K562 (cell line): ENCODE measurements at regions not wholly inside any gene's neighbourhood (a gene's known extent, or its start where the extent isn't known, plus 50 kb on each side); places are given as distances from the start of the nearest gene placed in this dataset.

Source experiments
- ATAC-seq: fragments of 200-7000 bp; cut with Tn5 transposase; 3 replicates; pipeline ENCODE4 v1.9.1; 2020; ENCODE audit warnings: moderate library complexity
- BruUV-seq: library from RNA; stranded (reverse); fragments of 400-500 nt; replicated peaks from 2 replicates; lab custom pipeline; 2021; lab: Mats Ljungman, UMichigan
- CTCF ChIA-PET: fragments of 300-600 bp; formaldehyde crosslinking; extraction: SDS; loops from one replicate; lab custom pipeline; 2021; ENCODE audit warnings: low intra/inter-chr PET ratio; lab: Yijun Ruan, JAX
- POLR2A ChIA-PET: fragments of 300-600, 350-650 bp; sonication (Branson Sonifier 250); formaldehyde crosslinking; extraction: SDS; loops from one replicate; lab custom pipeline; 2021; ENCODE audit warnings: antibody characterized with exemption, inconsistent platforms; lab: Yijun Ruan, JAX
- DNase-seq, 4 experiments: peaks; one replicate each; pipeline versions ENCODE4 v3.0.0 to v3.0.0-alpha.2; 2011 to 2018; ENCODE audit warnings: low spot score in 3 of 4, mixed read lengths in 3 of 4; ENCODE audit errors: extremely low read depth in 1 of 4
- FAIRE-seq: peaks from 2 replicates; lab custom pipeline; 2011; peaks lifted over from hg19 to GRCh38; lab: Jason Lieb, UNC
- H2AFZ ChIP-seq: 2 replicates; pipeline ENCODE4 v1.6.0; 2011; ENCODE audit warnings: low read depth, low read length, control low read depth, inconsistent platforms
- H3K27ac ChIP-seq: fragments of 200-600 bp; 3 replicates; pipeline ENCODE4 v1.8.0; 2011; ENCODE audit warnings: low read depth, mild to moderate bottlenecking, control low read depth, inconsistent platforms, low read length, moderate library complexity, mixed read lengths; ENCODE audit errors: extremely low read depth
- H3K27me3 ChIP-seq, 2 experiments: fragments of 300-600 bp in 1 of 2; 2 replicates in 1 of 2; 3 replicates in 1 of 2; pipeline versions ENCODE4 v1.6.0 to v1.8.0; 2011; ENCODE audit warnings: inconsistent platforms in 2 of 2, low read length in 2 of 2, mild to moderate bottlenecking in 1 of 2, mixed read lengths in 1 of 2, moderate library complexity in 1 of 2; ENCODE audit not compliant: control insufficient read depth in 2 of 2, insufficient read depth in 2 of 2
- H3K36me3 ChIP-seq: fragments of 300-600 bp; 3 replicates; pipeline ENCODE4 v1.8.0; 2011; ENCODE audit warnings: mild to moderate bottlenecking, low read length, inconsistent platforms; ENCODE audit not compliant: control insufficient read depth, insufficient read depth
- H3K4me1 ChIP-seq, 2 experiments: fragments of 200-600 bp in 1 of 2; replicated peaks in 1 of 2; 2 replicates in 1 of 2; 3 replicates in 1 of 2; pipeline versions ENCODE4 v1.5.1 to v1.8.0; 2011; ENCODE audit warnings: inconsistent platforms in 2 of 2, low read length in 2 of 2, mild to moderate bottlenecking in 1 of 2, mixed read lengths in 1 of 2, moderate library complexity in 1 of 2; ENCODE audit not compliant: control insufficient read depth in 2 of 2, insufficient read depth in 2 of 2
- H3K4me2 ChIP-seq: 2 replicates; pipeline ENCODE4 v1.6.1; 2011; ENCODE audit warnings: low read length, control low read depth, inconsistent platforms, mixed read lengths; ENCODE audit not compliant: insufficient read depth
- H3K4me3 ChIP-seq: fragments of 200-600 bp; sonication (generic), shearing (Covaris generic); 2 replicates; pipeline ENCODE4 v1.5.1; 2016; ENCODE audit warnings: control low read depth, inconsistent platforms
- H3K79me2 ChIP-seq: fragments of 200-600 bp; 3 replicates; pipeline ENCODE4 v1.8.0; 2011; ENCODE audit warnings: low read length, inconsistent platforms; ENCODE audit not compliant: control insufficient read depth, insufficient read depth
- H3K9ac ChIP-seq, 2 experiments: 2 replicates each; pipeline versions ENCODE4 v1.6.0 to v1.6.1; 2011; ENCODE audit warnings: low read depth in 2 of 2, low read length in 2 of 2, control low read depth in 1 of 2, inconsistent platforms in 1 of 2, mild to moderate bottlenecking in 1 of 2, mixed read lengths in 1 of 2; ENCODE audit not compliant: insufficient read depth in 1 of 2
- H3K9me1 ChIP-seq: one replicate; pipeline ENCODE4 v1.6.0; 2011; ENCODE audit warnings: inconsistent platforms, mild to moderate bottlenecking, low read length, moderate library complexity; ENCODE audit not compliant: control insufficient read depth, insufficient read depth
- H3K9me3 ChIP-seq: replicated peaks from 2 replicates; pipeline ENCODE4 v1.5.1; 2011; ENCODE audit warnings: low read depth, low read length, inconsistent platforms; ENCODE audit not compliant: control insufficient read depth, insufficient read depth
- H4K20me1 ChIP-seq: replicated peaks from 2 replicates; pipeline ENCODE4 v1.6.1; 2011; ENCODE audit warnings: low read length, inconsistent platforms, mixed read lengths; ENCODE audit not compliant: control insufficient read depth, insufficient read depth
- CCNT2 ChIP-seq: IDR thresholded peaks from 2 replicates; pipeline ENCODE4 v1.6.1; 2011; ENCODE audit warnings: borderline replicate concordance, low read depth, mild to moderate bottlenecking, moderate library complexity, mixed read lengths, low read length; ENCODE audit not compliant: insufficient read length; ENCODE audit errors: extremely low read depth
- DLX4 ChIP-seq: fragments of 250-450 bp; sonication (Bioruptor Pico); IDR thresholded peaks from 2 replicates; pipeline ENCODE4 v1.6.1; 2021; ENCODE audit warnings: mild to moderate bottlenecking
- HDAC3 ChIP-seq: fragments of 450-650 bp; IDR thresholded peaks from 2 replicates; pipeline ENCODE4 v1.6.1; 2018; ENCODE audit warnings: borderline replicate concordance, mild to moderate bottlenecking, moderate library complexity; ENCODE audit not compliant: partially characterized antibody
- L3MBTL2 ChIP-seq: fragments of 450-650 bp; IDR thresholded peaks from 2 replicates; pipeline ENCODE4 v1.6.1; 2016; ENCODE audit warnings: mild to moderate bottlenecking, moderate library complexity
- MTA1 ChIP-seq: fragments of 450-650 bp; IDR thresholded peaks from 2 replicates; pipeline ENCODE4 v1.6.1; 2017; ENCODE audit warnings: borderline replicate concordance
- NBN ChIP-seq: fragments of 450-650 bp; IDR thresholded peaks from 2 replicates; pipeline ENCODE4 v1.6.1; 2016; ENCODE audit warnings: low read depth, mild to moderate bottlenecking
- NR2C1 ChIP-seq, 2 experiments: fragments of 450-650 bp; IDR thresholded peaks; 2 replicates each; pipeline ENCODE4 v1.6.1; 2017; ENCODE audit warnings: mild to moderate bottlenecking in 2 of 2, antibody characterized with exemption in 1 of 2, inconsistent platforms in 1 of 2, missing compliant biosample characterization in 1 of 2, missing genetic modification characterization in 1 of 2
- NRF1 ChIP-seq, 2 experiments: fragments of 450-650 bp; IDR thresholded peaks in 1 of 2; conservative IDR thresholded peaks in 1 of 2; 2 replicates each; pipeline ENCODE4 v1.6.1; 2014; ENCODE audit warnings: mild to moderate bottlenecking in 2 of 2
- POLR2A ChIP-seq: fragments of 450-650 bp; conservative IDR thresholded peaks from 2 replicates; pipeline ENCODE4 v1.6.1; 2016
- POLR2B ChIP-seq: fragments of 450-650 bp; IDR thresholded peaks from 2 replicates; pipeline ENCODE4 v1.6.1; 2018; ENCODE audit warnings: low read depth; ENCODE audit not compliant: partially characterized antibody
- RAD51 ChIP-seq: fragments of 450-650 bp; IDR thresholded peaks from 2 replicates; pipeline ENCODE4 v1.7.1; 2016; ENCODE audit warnings: low read depth, mild to moderate bottlenecking, borderline replicate concordance
- SNAPC5 ChIP-seq: fragments of 250-450 bp; sonication (Bioruptor Pico); IDR thresholded peaks from 2 replicates; pipeline ENCODE4 v1.8.0; 2021; ENCODE audit warnings: moderate library complexity, mild to moderate bottlenecking, inconsistent platforms
- THRAP3 ChIP-seq: fragments of 450-650 bp; IDR thresholded peaks from 2 replicates; pipeline ENCODE4 v1.6.1; 2016; ENCODE audit warnings: mild to moderate bottlenecking, inconsistent platforms, borderline replicate concordance
- ZBTB17 ChIP-seq: fragments of 450-650 bp; formaldehyde crosslinking; IDR thresholded peaks from 2 replicates; pipeline ENCODE4 v1.4.0; 2020; ENCODE audit warnings: mild to moderate bottlenecking
- ZNF133 ChIP-seq: fragments of 250-450 bp; sonication (Bioruptor Pico); IDR thresholded peaks from 2 replicates; pipeline ENCODE4 v1.4.0; 2020; ENCODE audit warnings: mild to moderate bottlenecking
- ZNF41 ChIP-seq: fragments of 250-450 bp; sonication (Bioruptor Pico); conservative IDR thresholded peaks from 2 replicates; pipeline ENCODE4 v1.4.0; 2020; ENCODE audit warnings: mild to moderate bottlenecking
- WGBS: fragments of 100-300 bp; shearing (Covaris generic); methylation state at CpG from one replicate; pipeline ENCODE4 v1.1.6; 2016; ENCODE audit warnings: low coverage, mixed read lengths; ENCODE audit not compliant: insufficient coverage; ENCODE audit errors: missing lambda C conversion rate; 5-methylcytosine and 5-hydroxymethylcytosine counted together
- in situ Hi-C: fragments of 300-500 bp; cut with MboI; formaldehyde crosslinking; loops from 4 replicates; pipeline ENCODE4 v1.15.0; 2018; ENCODE audit warnings: inconsistent platforms, mixed read lengths
- intact Hi-C: fragments of 100-400 bp; cut with micrococcal nuclease; formaldehyde crosslinking; loops from 2 replicates; pipeline ENCODE4 v1.14.2; 2022

- no peaks in the 10 kb centered on the region for H3K36me3 ChIP-seq
- TF ChIP-seq NR2C1 (IDR thresholded peaks at IDR 0.05) (no peak), NR2C1 (tag; IDR thresholded peaks at IDR 0.05) (no peak), ZNF41 (CRISPR knock-in tag) (no peak), MTA1 (no peak), ZNF133 (no peak), THRAP3 (no peak), POLR2B (no peak), RAD51 (no peak), NBN (no peak), ZBTB17 (CRISPR knock-in tag) (no peak), DLX4 (CRISPR knock-in tag) (no peak), POLR2A (no peak), CCNT2 (no peak), NRF1 (conservative IDR thresholded peaks at IDR 0.05 in 1 of 2, IDR thresholded peaks at IDR 0.05 in 1 of 2) (no peak), SNAPC5 (CRISPR knock-in tag) (no peak), HDAC3 (no peak), L3MBTL2 (no peak)
- WGBS, result 0% methylated on average over 2 of the region's 2 CpGs
- ChIA-PET CTCF (no interaction called here), POLR2A (no interaction called here)
- no peak overlapping the region for H2AFZ ChIP-seq
- DNase-seq (no peak), ATAC-seq (no peak), FAIRE-seq (no peak)
- no peak overlapping the region for H3K9ac ChIP-seq
- no peak overlapping the region for H3K4me2 ChIP-seq
- H3K4me1 ChIP-seq, result no peaks in the 10 kb centered on the region
- intact Hi-C loops, result no loop called here
- H3K9me3 ChIP-seq, result no peaks in the 10 kb centered on the region; the same call in 1 of the 2 replicates
- H3K4me3 ChIP-seq, result no peak overlapping the region
- no peaks in the 10 kb centered on the region for H4K20me1 ChIP-seq
- H3K27ac ChIP-seq, result no peak overlapping the region
- BruUV-seq, result no TSS peak
- H3K27me3 ChIP-seq, result no peaks in the 10 kb centered on the region
- in situ Hi-C loops, result no loop called here
- no peaks in the 10 kb centered on the region for H3K79me2 ChIP-seq
- H3K9me1 ChIP-seq, result no peaks in the 10 kb centered on the region
Observed at GRCh38 chr11:80960381-80961029, 1519.7 kb upstream of the TENM4 start.
